PC-3 (cell line): ENCODE measurements at regions not wholly inside any gene's neighbourhood (a gene's known extent, or its start where the extent isn't known, plus 50 kb on each side); places are given as distances from the start of the nearest gene placed in this dataset.

Experiments
- ATAC-seq: fragments of 200-7000 bp; cut with Tn5 transposase; 2 replicates; pipeline ENCODE4 v1.9.1; 2020; ENCODE audit warnings: mild to moderate bottlenecking, moderate library complexity
- BruUV-seq: library from RNA; stranded (reverse); fragments of 400-500 nt; replicated peaks from 2 replicates; lab custom pipeline; 2021; lab: Mats Ljungman, UMichigan
- CTCF ChIA-PET: fragments of 300-600 bp; sonication (Branson Sonifier 250); formaldehyde crosslinking; loops from one replicate; lab custom pipeline; 2022; ENCODE audit warnings: antibody characterized with exemption; lab: Charles Lee
- POLR2A ChIA-PET: fragments of 300-600 bp; sonication (Branson Sonifier 250); formaldehyde crosslinking; loops from one replicate; lab custom pipeline; 2022; ENCODE audit warnings: antibody characterized with exemption; ENCODE audit not compliant: unreplicated experiment; lab: Charles Lee
- DNase-seq: peaks from one replicate; pipeline ENCODE4 v3.0.0-alpha.2; 2015
- H2AFZ ChIP-seq: fragments of 300-600 bp; sonication (generic); 2 replicates; pipeline ENCODE4 v1.6.0; 2016; ENCODE audit warnings: antibody characterized with exemption, low read length
- H3F3A ChIP-seq: fragments of 300-600 bp; sonication (generic); one replicate; pipeline ENCODE4 v1.6.0; 2017; ENCODE audit warnings: antibody characterized with exemption, low read length, control low read depth, mild to moderate bottlenecking; ENCODE audit not compliant: unreplicated experiment
- H3K27ac ChIP-seq: fragments of 300-600 bp; sonication (generic); 2 replicates; pipeline ENCODE4 v1.5.1; 2016; ENCODE audit warnings: mild to moderate bottlenecking, low read length
- H3K27me3 ChIP-seq: fragments of 300-600 bp; sonication (generic); 2 replicates; pipeline ENCODE4 v1.6.1; 2016; ENCODE audit warnings: low read length, mixed read lengths
- H3K36me3 ChIP-seq: fragments of 300-600 bp; sonication (generic); 2 replicates; pipeline ENCODE4 v1.6.1; 2016; ENCODE audit warnings: low read depth, mixed run types, low read length, mixed read lengths
- H3K4me1 ChIP-seq: fragments of 300-600 bp; sonication (generic); 2 replicates; pipeline ENCODE4 v1.5.1; 2016; ENCODE audit warnings: low read length; ENCODE audit not compliant: insufficient read depth
- H3K4me2 ChIP-seq: fragments of 300-600 bp; sonication (generic); 2 replicates; pipeline ENCODE4 v1.6.0; 2016; ENCODE audit warnings: low read length
- H3K4me3 ChIP-seq: fragments of 300-600 bp; sonication (generic); 2 replicates; pipeline ENCODE4 v1.5.1; 2016; ENCODE audit warnings: mild to moderate bottlenecking, low read length, mixed read lengths
- H3K79me2 ChIP-seq: fragments of 300-600 bp; sonication (generic); 2 replicates; pipeline ENCODE4 v1.6.1; 2017; ENCODE audit warnings: low read length, mixed read lengths
- H3K9ac ChIP-seq: fragments of 300-600 bp; sonication (generic); 2 replicates; pipeline ENCODE4 v1.6.0; 2016; ENCODE audit warnings: mild to moderate bottlenecking, low read length
- H3K9me2 ChIP-seq: fragments of 300-600 bp; sonication (generic); replicated peaks from 2 replicates; pipeline ENCODE4 v1.6.1; 2016; ENCODE audit warnings: mixed run types, low read length, mixed read lengths
- H3K9me3 ChIP-seq: fragments of 300-600 bp; sonication (generic); 2 replicates; pipeline ENCODE4 v1.6.1; 2016; ENCODE audit warnings: low read length, mixed read lengths
- H4K20me1 ChIP-seq: fragments of 300-600 bp; sonication (generic); 2 replicates; pipeline ENCODE4 v1.6.1; 2016; ENCODE audit warnings: low read length, mixed read lengths
- CTCF ChIP-seq: fragments of 300-600 bp; sonication (generic); conservative IDR thresholded peaks from 2 replicates; pipeline ENCODE4 v1.5.1; 2017; ENCODE audit warnings: antibody characterized with exemption, low read depth, mild to moderate bottlenecking, low read length
- EZH2 ChIP-seq: fragments of 300-600 bp; sonication (generic); IDR thresholded peaks from one replicate; pipeline ENCODE4 v1.6.1; 2017; ENCODE audit warnings: antibody characterized with exemption, mild to moderate bottlenecking, low read length; ENCODE audit not compliant: unreplicated experiment
- EZH2phosphoT487 ChIP-seq: fragments of 300-600 bp; sonication (generic); IDR thresholded peaks from 2 replicates; pipeline ENCODE4 v1.6.1; 2018; ENCODE audit warnings: mild to moderate bottlenecking, antibody characterized with exemption, low read length, borderline replicate concordance
- intact Hi-C: fragments of 100-400 bp; cut with micrococcal nuclease; formaldehyde crosslinking; loops from 2 replicates; pipeline ENCODE4 v1.9.0; 2023

GRCh38 chr16:86990451-86990850 lies 326.7 kb downstream of the C16orf95 start:
- ATAC-seq, result no peak
- no peaks in the 10 kb centered on the region for H3K79me2 ChIP-seq
- H3K9me2 ChIP-seq, result no peaks in the 10 kb centered on the region
- no peaks in the 10 kb centered on the region for H4K20me1 ChIP-seq
- H3K27ac ChIP-seq, result no peak overlapping the region
- H3K9ac ChIP-seq, result no peak overlapping the region
- H3K9me3 ChIP-seq, result no peaks in the 10 kb centered on the region
- H3K27me3 ChIP-seq, result 0 out of 2 replicates have a peak, but pooled peaks cover 6% of the 10 kb centered on the region
- H3K36me3 ChIP-seq, result no peaks in the 10 kb centered on the region
- no peak overlapping the region for H3K4me2 ChIP-seq
- no peak for TF ChIP-seq EZH2phosphoT487
- TF ChIP-seq CTCF, result no peak
- no peak for TF ChIP-seq EZH2
- no peak overlapping the region for H2AFZ ChIP-seq
- no peak overlapping the region for H3K4me3 ChIP-seq
- ChIA-PET POLR2A (no interaction called here), CTCF (no interaction called here)
- no peaks in the 10 kb centered on the region for H3F3A ChIP-seq
- no TSS peak for BruUV-seq
- intact Hi-C loops, result no loop called here
- no peak for DNase-seq
- H3K4me1 ChIP-seq, result peaks cover 26% of the 10 kb centered on the region

GRCh38 chr16:86991679-86992078 lies 325.5 kb downstream of the C16orf95 start:
- ChIA-PET CTCF (no interaction called here), POLR2A (interaction anchor here (0.6 kb wide), 1 partner anchor 169 kb away, joined by 3 read pairs; no protein-coding TSS in a partner anchor)
- Histone ChIP-seq H3K27ac (no peak overlapping the region), H3K9me2 (no peaks in the 10 kb centered on the region), H3F3A (no peaks in the 10 kb centered on the region), H3K4me1 (peaks cover 26% of the 10 kb centered on the region), H3K9me3 (no peaks in the 10 kb centered on the region), H2AFZ (no peak overlapping the region), H3K79me2 (no peaks in the 10 kb centered on the region), H3K36me3 (no peaks in the 10 kb centered on the region), H4K20me1 (no peaks in the 10 kb centered on the region), H3K27me3 (0 out of 2 replicates have a peak, but pooled peaks cover 9% of the 10 kb centered on the region), H3K4me2 (peak overlapping the region; percentile 44), H3K4me3 (no peak overlapping the region), H3K9ac (no peak overlapping the region)
- DNase-seq (peak; percentile 56), ATAC-seq (peak; percentile 82)
- BruUV-seq, result no TSS peak
- intact Hi-C loops, result no loop called here
- no peak for TF ChIP-seq EZH2phosphoT487
- no peak for TF ChIP-seq EZH2
- TF ChIP-seq CTCF, result no peak

- CTCF ChIA-PET, result interaction anchor here (0.7 kb wide), 1 partner anchor 131 kb away, joined by 3 read pairs; no protein-coding TSS in a partner anchor
- DNase-seq, result peak; percentile 25
- no peak overlapping the region for H3K4me2 ChIP-seq
- no peak for ATAC-seq
- H3K79me2 ChIP-seq, result no peaks in the 10 kb centered on the region
- H3K36me3 ChIP-seq, result no peaks in the 10 kb centered on the region
- 0 out of 2 replicates have a peak, but pooled peaks cover 9% of the 10 kb centered on the region for H3K27me3 ChIP-seq
- H4K20me1 ChIP-seq, result no peaks in the 10 kb centered on the region
- H2AFZ ChIP-seq, result no peak overlapping the region
- intact Hi-C loops, result no loop called here
- peaks cover 26% of the 10 kb centered on the region for H3K4me1 ChIP-seq
- H3K4me3 ChIP-seq, result no peak overlapping the region
- no peaks in the 10 kb centered on the region for H3K9me2 ChIP-seq
- TF ChIP-seq CTCF (no peak), EZH2phosphoT487 (no peak), EZH2 (no peak)
- no TSS peak for BruUV-seq
- H3K9ac ChIP-seq, result no peak overlapping the region
- H3F3A ChIP-seq, result no peaks in the 10 kb centered on the region
- POLR2A ChIA-PET, result no interaction called here
- H3K27ac ChIP-seq, result no peak overlapping the region
- H3K9me3 ChIP-seq, result no peaks in the 10 kb centered on the region
These were observed 324.6 kb downstream of the C16orf95 start for GRCh38 chr16:86992587-86992986.
